Peyer's patch (tissue), 4 donors: ENCODE measurements at regions not wholly inside any gene's neighbourhood (a gene's known extent, or its start where the extent isn't known, plus 50 kb on each side); places are given as distances from the start of the nearest gene placed in this dataset.

Experiments
- POLR2A ChIP-seq, 2 donors: fragments of 450-650 bp; IDR thresholded peaks; one replicate each; pipeline ENCODE4 v1.5.1; 2017; ENCODE audit warnings: antibody characterized with exemption in 2 of 2, mild to moderate bottlenecking in 2 of 2, moderate library complexity in 2 of 2
- TF ChIP-seq, protein P1 (sequence below), 6 experiments: fragments of 450-650 bp in 4 of 6; fragments of 200-600 bp in 2 of 6; sonication (generic) in 1 of 6; IDR thresholded peaks; one replicate each; pipeline ENCODE4 v1.5.1; 2017 to 2019; ENCODE audit warnings: antibody characterized with exemption in 6 of 6, mild to moderate bottlenecking in 3 of 6, moderate library complexity in 1 of 6

DNA sequence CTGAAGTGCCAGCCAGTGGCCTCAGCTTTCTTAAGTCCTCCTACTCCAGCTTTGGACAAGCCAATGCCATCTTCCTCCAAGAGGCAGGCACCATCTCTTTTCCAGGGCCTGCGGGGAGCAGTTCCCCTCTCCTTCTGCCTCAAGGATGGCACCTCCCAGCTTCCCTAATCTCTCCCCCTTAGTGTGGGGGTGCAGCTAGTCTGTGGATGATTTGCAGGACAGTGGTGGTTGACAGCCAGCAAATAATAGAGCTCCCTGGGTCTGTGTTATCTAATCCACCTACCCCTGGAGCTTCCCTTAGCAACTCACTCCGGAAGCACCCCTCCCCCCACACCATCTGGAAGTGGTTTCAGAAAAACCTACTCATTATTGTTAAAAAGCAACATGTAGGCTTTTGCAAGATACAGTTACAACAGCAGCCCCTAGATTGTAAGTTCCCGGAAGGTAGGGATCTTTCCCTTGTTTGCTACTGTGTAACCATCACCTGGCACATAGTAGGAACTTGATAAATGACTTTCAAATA is 247.1 kb downstream of the BCOR start:
- TF ChIP-seq, protein P1, sequence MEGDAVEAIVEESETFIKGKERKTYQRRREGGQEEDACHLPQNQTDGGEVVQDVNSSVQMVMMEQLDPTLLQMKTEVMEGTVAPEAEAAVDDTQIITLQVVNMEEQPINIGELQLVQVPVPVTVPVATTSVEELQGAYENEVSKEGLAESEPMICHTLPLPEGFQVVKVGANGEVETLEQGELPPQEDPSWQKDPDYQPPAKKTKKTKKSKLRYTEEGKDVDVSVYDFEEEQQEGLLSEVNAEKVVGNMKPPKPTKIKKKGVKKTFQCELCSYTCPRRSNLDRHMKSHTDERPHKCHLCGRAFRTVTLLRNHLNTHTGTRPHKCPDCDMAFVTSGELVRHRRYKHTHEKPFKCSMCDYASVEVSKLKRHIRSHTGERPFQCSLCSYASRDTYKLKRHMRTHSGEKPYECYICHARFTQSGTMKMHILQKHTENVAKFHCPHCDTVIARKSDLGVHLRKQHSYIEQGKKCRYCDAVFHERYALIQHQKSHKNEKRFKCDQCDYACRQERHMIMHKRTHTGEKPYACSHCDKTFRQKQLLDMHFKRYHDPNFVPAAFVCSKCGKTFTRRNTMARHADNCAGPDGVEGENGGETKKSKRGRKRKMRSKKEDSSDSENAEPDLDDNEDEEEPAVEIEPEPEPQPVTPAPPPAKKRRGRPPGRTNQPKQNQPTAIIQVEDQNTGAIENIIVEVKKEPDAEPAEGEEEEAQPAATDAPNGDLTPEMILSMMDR (IDR thresholded peaks at IDR 0.05): no peak
- no peak for TF ChIP-seq POLR2A (IDR thresholded peaks at IDR 0.05)
